ENCODE measurements at regions not wholly inside any gene's neighbourhood (a gene's known extent, or its start where the extent isn't known, plus 50 kb on each side); places are given as distances from the start of the nearest gene placed in this dataset.

GRCh38 chr5:91514400-91514799, 131.3 kb upstream of the ARRDC3 start:
- TF ChIP-seq BHLHE40 (IDR thresholded peaks at IDR 0.05; ENCODE audit: borderline replicate concordance in 1 of 2, low read depth in 2 of 2, low read length in 1 of 2): no peak
- TF ChIP-seq, protein P1, sequence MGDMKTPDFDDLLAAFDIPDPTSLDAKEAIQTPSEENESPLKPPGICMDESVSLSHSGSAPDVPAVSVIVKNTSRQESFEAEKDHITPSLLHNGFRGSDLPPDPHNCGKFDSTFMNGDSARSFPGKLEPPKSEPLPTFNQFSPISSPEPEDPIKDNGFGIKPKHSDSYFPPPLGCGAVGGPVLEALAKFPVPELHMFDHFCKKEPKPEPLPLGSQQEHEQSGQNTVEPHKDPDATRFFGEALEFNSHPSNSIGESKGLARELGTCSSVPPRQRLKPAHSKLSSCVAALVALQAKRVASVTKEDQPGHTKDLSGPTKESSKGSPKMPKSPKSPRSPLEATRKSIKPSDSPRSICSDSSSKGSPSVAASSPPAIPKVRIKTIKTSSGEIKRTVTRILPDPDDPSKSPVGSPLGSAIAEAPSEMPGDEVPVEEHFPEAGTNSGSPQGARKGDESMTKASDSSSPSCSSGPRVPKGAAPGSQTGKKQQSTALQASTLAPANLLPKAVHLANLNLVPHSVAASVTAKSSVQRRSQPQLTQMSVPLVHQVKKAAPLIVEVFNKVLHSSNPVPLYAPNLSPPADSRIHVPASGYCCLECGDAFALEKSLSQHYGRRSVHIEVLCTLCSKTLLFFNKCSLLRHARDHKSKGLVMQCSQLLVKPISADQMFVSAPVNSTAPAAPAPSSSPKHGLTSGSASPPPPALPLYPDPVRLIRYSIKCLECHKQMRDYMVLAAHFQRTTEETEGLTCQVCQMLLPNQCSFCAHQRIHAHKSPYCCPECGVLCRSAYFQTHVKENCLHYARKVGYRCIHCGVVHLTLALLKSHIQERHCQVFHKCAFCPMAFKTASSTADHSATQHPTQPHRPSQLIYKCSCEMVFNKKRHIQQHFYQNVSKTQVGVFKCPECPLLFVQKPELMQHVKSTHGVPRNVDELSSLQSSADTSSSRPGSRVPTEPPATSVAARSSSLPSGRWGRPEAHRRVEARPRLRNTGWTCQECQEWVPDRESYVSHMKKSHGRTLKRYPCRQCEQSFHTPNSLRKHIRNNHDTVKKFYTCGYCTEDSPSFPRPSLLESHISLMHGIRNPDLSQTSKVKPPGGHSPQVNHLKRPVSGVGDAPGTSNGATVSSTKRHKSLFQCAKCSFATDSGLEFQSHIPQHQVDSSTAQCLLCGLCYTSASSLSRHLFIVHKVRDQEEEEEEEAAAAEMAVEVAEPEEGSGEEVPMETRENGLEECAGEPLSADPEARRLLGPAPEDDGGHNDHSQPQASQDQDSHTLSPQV (IDR thresholded peaks at IDR 0.05): no peak
- TF ChIP-seq CBX3 (IDR thresholded peaks at IDR 0.05; ENCODE audit: borderline replicate concordance, low read depth): no peak
- no peak for TF ChIP-seq RBBP5 (conservative IDR thresholded peaks at IDR 0.05)
- TF ChIP-seq, protein P2, sequence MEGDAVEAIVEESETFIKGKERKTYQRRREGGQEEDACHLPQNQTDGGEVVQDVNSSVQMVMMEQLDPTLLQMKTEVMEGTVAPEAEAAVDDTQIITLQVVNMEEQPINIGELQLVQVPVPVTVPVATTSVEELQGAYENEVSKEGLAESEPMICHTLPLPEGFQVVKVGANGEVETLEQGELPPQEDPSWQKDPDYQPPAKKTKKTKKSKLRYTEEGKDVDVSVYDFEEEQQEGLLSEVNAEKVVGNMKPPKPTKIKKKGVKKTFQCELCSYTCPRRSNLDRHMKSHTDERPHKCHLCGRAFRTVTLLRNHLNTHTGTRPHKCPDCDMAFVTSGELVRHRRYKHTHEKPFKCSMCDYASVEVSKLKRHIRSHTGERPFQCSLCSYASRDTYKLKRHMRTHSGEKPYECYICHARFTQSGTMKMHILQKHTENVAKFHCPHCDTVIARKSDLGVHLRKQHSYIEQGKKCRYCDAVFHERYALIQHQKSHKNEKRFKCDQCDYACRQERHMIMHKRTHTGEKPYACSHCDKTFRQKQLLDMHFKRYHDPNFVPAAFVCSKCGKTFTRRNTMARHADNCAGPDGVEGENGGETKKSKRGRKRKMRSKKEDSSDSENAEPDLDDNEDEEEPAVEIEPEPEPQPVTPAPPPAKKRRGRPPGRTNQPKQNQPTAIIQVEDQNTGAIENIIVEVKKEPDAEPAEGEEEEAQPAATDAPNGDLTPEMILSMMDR (IDR thresholded peaks at IDR 0.05 in 2 of 3, conservative IDR thresholded peaks at IDR 0.05 in 1 of 3; ENCODE audit: control insufficient read depth in 2 of 3, extremely low read depth in 1 of 3, insufficient read depth in 1 of 3, low read depth in 3 of 3, low read length in 3 of 3): no peak
- no peak for TF ChIP-seq ZNF24 (IDR thresholded peaks at IDR 0.05)
- TF ChIP-seq RAD21 (IDR thresholded peaks at IDR 0.05; ENCODE audit: insufficient read depth, low read depth, low read length): no peak
- no peak for TF ChIP-seq GABPA (IDR thresholded peaks at IDR 0.05; ENCODE audit: low read depth)
- no peak for TF ChIP-seq TAF1 (IDR thresholded peaks at IDR 0.05; ENCODE audit: borderline replicate concordance, low read depth, low read length)
- TF ChIP-seq POLR2A (IDR thresholded peaks at IDR 0.05; ENCODE audit: low read depth, low read length): no peak
- TF ChIP-seq, protein P3, sequence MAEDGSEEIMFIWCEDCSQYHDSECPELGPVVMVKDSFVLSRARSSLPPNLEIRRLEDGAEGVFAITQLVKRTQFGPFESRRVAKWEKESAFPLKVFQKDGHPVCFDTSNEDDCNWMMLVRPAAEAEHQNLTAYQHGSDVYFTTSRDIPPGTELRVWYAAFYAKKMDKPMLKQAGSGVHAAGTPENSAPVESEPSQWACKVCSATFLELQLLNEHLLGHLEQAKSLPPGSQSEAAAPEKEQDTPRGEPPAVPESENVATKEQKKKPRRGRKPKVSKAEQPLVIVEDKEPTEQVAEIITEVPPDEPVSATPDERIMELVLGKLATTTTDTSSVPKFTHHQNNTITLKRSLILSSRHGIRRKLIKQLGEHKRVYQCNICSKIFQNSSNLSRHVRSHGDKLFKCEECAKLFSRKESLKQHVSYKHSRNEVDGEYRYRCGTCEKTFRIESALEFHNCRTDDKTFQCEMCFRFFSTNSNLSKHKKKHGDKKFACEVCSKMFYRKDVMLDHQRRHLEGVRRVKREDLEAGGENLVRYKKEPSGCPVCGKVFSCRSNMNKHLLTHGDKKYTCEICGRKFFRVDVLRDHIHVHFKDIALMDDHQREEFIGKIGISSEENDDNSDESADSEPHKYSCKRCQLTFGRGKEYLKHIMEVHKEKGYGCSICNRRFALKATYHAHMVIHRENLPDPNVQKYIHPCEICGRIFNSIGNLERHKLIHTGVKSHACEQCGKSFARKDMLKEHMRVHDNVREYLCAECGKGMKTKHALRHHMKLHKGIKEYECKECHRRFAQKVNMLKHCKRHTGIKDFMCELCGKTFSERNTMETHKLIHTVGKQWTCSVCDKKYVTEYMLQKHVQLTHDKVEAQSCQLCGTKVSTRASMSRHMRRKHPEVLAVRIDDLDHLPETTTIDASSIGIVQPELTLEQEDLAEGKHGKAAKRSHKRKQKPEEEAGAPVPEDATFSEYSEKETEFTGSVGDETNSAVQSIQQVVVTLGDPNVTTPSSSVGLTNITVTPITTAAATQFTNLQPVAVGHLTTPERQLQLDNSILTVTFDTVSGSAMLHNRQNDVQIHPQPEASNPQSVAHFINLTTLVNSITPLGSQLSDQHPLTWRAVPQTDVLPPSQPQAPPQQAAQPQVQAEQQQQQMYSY (CRISPR knock-in tag; IDR thresholded peaks at IDR 0.05): no peak
- TF ChIP-seq PKNOX1 (IDR thresholded peaks at IDR 0.05): no peak
- TF ChIP-seq NRF1 (conservative IDR thresholded peaks at IDR 0.05; ENCODE audit: low read depth, low read length): no peak

Measured in GM12878 (cell line).